HUES48 (cell line): ENCODE measurements at regions not wholly inside any gene's neighbourhood (a gene's known extent, or its start where the extent isn't known, plus 50 kb on each side); places are given as distances from the start of the nearest gene placed in this dataset.

Source experiments
- H3K27ac ChIP-seq: one replicate; pipeline ENCODE4 v1.7.0; 2013; ENCODE audit warnings: low read depth, low read length, inconsistent platforms
- H3K27me3 ChIP-seq: 2 replicates; pipeline ENCODE4 v1.6.1; 2013; ENCODE audit warnings: mild to moderate bottlenecking, low read length; ENCODE audit not compliant: control insufficient read depth, insufficient read depth
- H3K36me3 ChIP-seq: 2 replicates; pipeline ENCODE4 v1.6.1; 2013; ENCODE audit warnings: low read length; ENCODE audit not compliant: control insufficient read depth, insufficient read depth
- H3K4me1 ChIP-seq: 2 replicates; pipeline ENCODE4 v1.6.1; 2013; ENCODE audit warnings: mild to moderate bottlenecking, low read length; ENCODE audit not compliant: control insufficient read depth, insufficient read depth
- H3K4me3 ChIP-seq: 2 replicates; pipeline ENCODE4 v1.5.1; 2013; ENCODE audit warnings: mild to moderate bottlenecking, low read depth, low read length
- H3K9ac ChIP-seq: 2 replicates; pipeline ENCODE4 v1.6.1; 2013; ENCODE audit warnings: mild to moderate bottlenecking, low read depth, low read length, moderate library complexity
- H3K9me3 ChIP-seq: 2 replicates; pipeline ENCODE4 v1.6.1; 2013; ENCODE audit warnings: low read length; ENCODE audit not compliant: control insufficient read depth, insufficient read depth

GRCh38 chr15:62218841-62219240 lies 53.8 kb upstream of the C2CD4B start:
- Histone ChIP-seq H3K4me1 (no peaks in the 10 kb centered on the region), H3K9ac (no peak overlapping the region), H3K36me3 (no peaks in the 10 kb centered on the region), H3K27me3 (no peaks in the 10 kb centered on the region), H3K4me3 (no peak overlapping the region), H3K27ac (no peak overlapping the region), H3K9me3 (peaks cover 27% of the 10 kb centered on the region)

DNA sequence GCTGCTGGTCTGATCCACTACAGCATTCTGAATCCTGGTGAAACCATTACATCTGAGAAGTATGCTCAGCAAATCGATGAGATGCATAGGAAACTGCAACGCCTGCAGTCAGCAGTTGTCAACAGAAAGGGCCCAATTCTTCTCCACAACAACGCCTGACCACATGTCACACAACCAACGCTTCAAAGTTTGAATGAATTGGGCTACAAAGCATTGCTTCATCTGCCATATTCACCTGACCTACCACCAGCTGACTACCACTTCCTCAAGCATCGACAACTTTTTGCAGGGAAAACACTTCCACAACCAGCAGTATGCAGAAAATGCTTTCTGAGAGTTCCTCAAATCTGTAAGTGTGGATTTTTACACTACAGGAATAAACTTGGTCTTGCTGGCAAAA lies 54.7 kb upstream of the C2CD4B start:
- Histone ChIP-seq H3K27ac (no peak overlapping the region), H3K9ac (no peak overlapping the region), H3K4me3 (no peak overlapping the region), H3K4me1 (no peaks in the 10 kb centered on the region), H3K36me3 (no peaks in the 10 kb centered on the region), H3K9me3 (peaks cover 27% of the 10 kb centered on the region), H3K27me3 (no peaks in the 10 kb centered on the region)

DNA sequence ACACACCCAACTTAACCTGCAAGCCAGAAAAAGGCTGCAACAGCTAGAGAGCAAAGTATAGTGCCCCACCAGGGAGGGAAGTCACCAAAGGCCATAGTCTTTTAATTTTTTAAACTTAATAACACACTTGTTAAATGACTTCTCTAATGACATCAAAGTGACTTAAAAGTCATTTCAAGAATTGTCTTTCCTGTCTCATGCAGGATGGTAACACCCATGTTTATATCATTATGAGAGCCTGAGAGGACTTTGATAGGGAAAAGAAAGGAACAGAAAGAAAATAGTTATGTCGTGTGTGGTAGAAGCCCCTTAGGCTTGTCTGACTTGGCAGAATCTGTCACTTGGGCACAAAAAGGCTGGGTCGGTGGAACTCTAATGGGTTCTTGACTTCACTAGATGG lies 57.9 kb upstream of the C2CD4B start:
- H3K36me3 ChIP-seq: no peaks in the 10 kb centered on the region

DNA sequence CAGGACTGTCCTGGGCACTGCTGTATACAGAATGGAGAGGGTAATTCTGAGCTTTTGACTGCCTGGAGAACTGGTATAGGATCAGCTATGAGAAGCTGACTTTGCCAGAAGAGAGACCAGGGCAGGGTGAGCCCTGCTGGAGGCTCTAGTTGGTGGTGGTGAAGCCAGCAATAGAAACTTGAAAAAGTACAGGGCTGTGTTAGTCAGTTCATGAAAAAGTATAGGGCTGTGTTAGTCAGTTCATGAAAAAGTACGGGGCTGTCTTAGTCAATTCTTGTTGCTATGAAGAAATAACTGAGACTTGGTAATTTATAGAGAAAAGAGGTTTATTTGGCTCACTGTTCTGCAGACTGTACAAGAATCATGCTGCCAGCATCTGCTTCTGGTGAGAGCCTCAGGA lies 63.5 kb upstream of the C2CD4B start:
- Histone ChIP-seq H3K4me3 (no peak overlapping the region), H3K9me3 (no peaks in the 10 kb centered on the region), H3K27me3 (no peaks in the 10 kb centered on the region), H3K36me3 (no peaks in the 10 kb centered on the region), H3K9ac (no peak overlapping the region), H3K4me1 (no peaks in the 10 kb centered on the region), H3K27ac (no peak overlapping the region)

More for the DNA sequence above, 57.9 kb upstream of the C2CD4B start:
- Histone ChIP-seq H3K27me3 (no peaks in the 10 kb centered on the region), H3K27ac (no peak overlapping the region), H3K9ac (no peak overlapping the region), H3K9me3 (peaks cover 2% of the 10 kb centered on the region; the same call in 1 of the 2 replicates), H3K4me3 (no peak overlapping the region), H3K4me1 (no peaks in the 10 kb centered on the region)

GRCh38 chr15:62231856-62232255 lies 66.8 kb upstream of the C2CD4B start:
- H3K4me3 ChIP-seq: no peak overlapping the region
- no peaks in the 10 kb centered on the region for H3K27me3 ChIP-seq
- no peak overlapping the region for H3K9ac ChIP-seq
- H3K4me1 ChIP-seq: no peaks in the 10 kb centered on the region
- H3K36me3 ChIP-seq: no peaks in the 10 kb centered on the region
- H3K9me3 ChIP-seq: no peaks in the 10 kb centered on the region
- no peak overlapping the region for H3K27ac ChIP-seq

GRCh38 chr15:62240121-62241096 lies 75.3 kb upstream of the C2CD4B start:
- no peak overlapping the region for H3K27ac ChIP-seq
- H3K36me3 ChIP-seq: no peaks in the 10 kb centered on the region
- no peaks in the 10 kb centered on the region for H3K27me3 ChIP-seq
- no peaks in the 10 kb centered on the region for H3K4me1 ChIP-seq
- H3K9me3 ChIP-seq: no peaks in the 10 kb centered on the region; the same call in 1 of the 2 replicates
- no peak overlapping the region for H3K9ac ChIP-seq
- no peak overlapping the region for H3K4me3 ChIP-seq

- Histone ChIP-seq H3K4me1 (no peaks in the 10 kb centered on the region), H3K9ac (no peak overlapping the region), H3K27ac (no peak overlapping the region), H3K9me3 (no peaks in the 10 kb centered on the region; the same call in 1 of the 2 replicates), H3K27me3 (no peaks in the 10 kb centered on the region), H3K36me3 (no peaks in the 10 kb centered on the region), H3K4me3 (no peak overlapping the region)
These were observed 76.2 kb upstream of the C2CD4B start for GRCh38 chr15:62241135-62241770.

DNA sequence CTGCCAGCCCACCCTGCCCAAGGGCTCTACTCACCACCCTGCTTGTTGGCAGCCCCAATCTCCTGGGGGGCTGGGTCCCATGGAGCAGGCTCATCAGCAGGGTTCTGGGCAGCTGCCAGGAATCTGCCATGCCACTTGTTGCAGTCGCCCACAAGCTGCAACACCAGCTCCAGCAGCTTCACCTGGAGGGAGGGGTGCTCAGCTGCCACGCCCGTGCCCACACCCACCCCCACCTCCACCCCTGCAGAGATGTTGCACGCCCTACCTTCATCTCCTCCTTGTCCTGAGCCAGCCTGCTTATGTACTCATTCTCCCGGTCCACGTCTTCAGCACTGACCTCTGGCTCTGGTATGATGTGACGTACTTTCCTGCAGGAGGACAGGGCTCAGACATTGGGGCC lies 77.9 kb upstream of the C2CD4B start:
- Histone ChIP-seq H3K9ac (no peak overlapping the region), H3K4me1 (no peaks in the 10 kb centered on the region), H3K9me3 (no peaks in the 10 kb centered on the region; the same call in 1 of the 2 replicates), H3K27me3 (no peaks in the 10 kb centered on the region), H3K36me3 (no peaks in the 10 kb centered on the region), H3K27ac (no peak overlapping the region), H3K4me3 (no peak overlapping the region)

DNA sequence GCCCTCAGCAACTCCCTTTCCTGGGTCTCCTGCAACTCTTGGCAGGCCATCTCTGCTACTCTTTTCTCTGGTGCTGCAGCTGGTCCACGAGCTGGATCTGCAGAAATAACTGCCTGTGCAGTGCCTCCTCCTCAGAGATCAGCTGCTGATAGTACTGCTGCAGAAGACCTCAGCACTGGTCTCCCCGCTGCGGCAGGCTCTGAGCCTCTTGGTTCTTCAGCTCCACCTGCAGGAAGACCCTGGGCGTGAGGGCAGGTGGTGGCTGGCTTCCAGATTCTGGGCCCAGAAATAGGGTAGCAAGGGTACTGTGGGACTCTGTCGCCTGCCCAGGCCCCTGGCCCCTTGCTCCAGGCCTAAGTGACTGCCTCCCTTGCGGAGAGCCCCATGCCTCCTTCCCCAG lies 79.7 kb upstream of the C2CD4B start:
- Histone ChIP-seq H3K4me1 (no peaks in the 10 kb centered on the region), H3K27me3 (no peaks in the 10 kb centered on the region), H3K36me3 (no peaks in the 10 kb centered on the region), H3K27ac (no peak overlapping the region), H3K9ac (no peak overlapping the region), H3K4me3 (no peak overlapping the region), H3K9me3 (no peaks in the 10 kb centered on the region)

DNA sequence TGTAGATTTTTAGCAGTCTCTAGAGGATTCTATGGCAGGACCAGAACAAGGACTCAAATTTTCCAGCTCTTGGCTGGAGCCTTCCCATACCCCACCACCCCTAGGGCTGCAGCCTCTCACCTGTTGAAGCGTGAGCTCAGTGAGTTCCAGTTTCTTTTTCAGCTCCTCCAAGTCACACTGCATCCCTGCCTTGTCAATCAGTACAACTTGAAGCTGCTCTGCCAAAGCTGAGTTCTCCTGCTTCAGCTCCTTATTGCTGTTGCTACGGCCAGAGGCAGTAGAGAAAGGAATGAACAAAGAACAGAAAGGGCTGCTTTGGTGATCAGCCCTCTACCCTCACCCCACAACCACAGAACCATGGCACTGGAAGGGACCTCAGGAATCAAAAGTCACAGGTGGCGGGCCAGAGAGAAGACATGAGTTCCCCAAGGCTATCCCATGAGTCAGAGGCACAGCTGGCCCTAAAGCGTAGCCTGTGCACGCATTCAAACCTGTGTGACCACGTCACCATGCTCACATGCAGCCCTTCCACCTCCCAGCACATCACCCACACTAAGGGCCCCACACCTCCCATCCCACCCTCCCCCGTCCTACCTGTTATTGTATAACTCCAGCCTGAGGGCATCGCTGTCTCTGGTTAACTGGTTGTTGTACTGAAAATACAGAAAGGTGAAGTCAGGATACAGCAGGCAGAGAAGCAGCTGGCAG lies 83.3 kb upstream of the C2CD4B start:
- no peaks in the 10 kb centered on the region for H3K27me3 ChIP-seq
- no peak overlapping the region for H3K9ac ChIP-seq
- no peaks in the 10 kb centered on the region for H3K9me3 ChIP-seq
- H3K4me3 ChIP-seq: no peak overlapping the region
- no peaks in the 10 kb centered on the region for H3K4me1 ChIP-seq
- H3K36me3 ChIP-seq: no peaks in the 10 kb centered on the region
- no peak overlapping the region for H3K27ac ChIP-seq

GRCh38 chr15:62249501-62249900 lies 84.4 kb upstream of the C2CD4B start:
- Histone ChIP-seq H3K4me3 (no peak overlapping the region), H3K27ac (no peak overlapping the region), H3K27me3 (no peaks in the 10 kb centered on the region), H3K9ac (no peak overlapping the region), H3K9me3 (no peaks in the 10 kb centered on the region), H3K4me1 (no peaks in the 10 kb centered on the region), H3K36me3 (no peaks in the 10 kb centered on the region)
